OCI-LY1 (cell line): ENCODE measurements at regions not wholly inside any gene's neighbourhood (a gene's known extent, or its start where the extent isn't known, plus 50 kb on each side); places are given as distances from the start of the nearest gene placed in this dataset.

Experiments used
- EZH2 ChIP-seq: fragments of 200-600 bp; sonication (generic), shearing (Covaris generic); IDR thresholded peaks from 2 replicates; pipeline ENCODE4 v1.8.0; 2017; ENCODE audit warnings: borderline replicate concordance, mixed run types, mild to moderate bottlenecking, antibody characterized with exemption, low read length, moderate library complexity, mixed read lengths
- TF ChIP-seq, protein P1 (sequence below): fragments of 200-600 bp; sonication (generic), shearing (Covaris generic); IDR thresholded peaks from 2 replicates; pipeline ENCODE4 v1.5.1; 2017; ENCODE audit warnings: mild to moderate bottlenecking, antibody characterized with exemption, low read length, moderate library complexity, mixed read lengths

DNA sequence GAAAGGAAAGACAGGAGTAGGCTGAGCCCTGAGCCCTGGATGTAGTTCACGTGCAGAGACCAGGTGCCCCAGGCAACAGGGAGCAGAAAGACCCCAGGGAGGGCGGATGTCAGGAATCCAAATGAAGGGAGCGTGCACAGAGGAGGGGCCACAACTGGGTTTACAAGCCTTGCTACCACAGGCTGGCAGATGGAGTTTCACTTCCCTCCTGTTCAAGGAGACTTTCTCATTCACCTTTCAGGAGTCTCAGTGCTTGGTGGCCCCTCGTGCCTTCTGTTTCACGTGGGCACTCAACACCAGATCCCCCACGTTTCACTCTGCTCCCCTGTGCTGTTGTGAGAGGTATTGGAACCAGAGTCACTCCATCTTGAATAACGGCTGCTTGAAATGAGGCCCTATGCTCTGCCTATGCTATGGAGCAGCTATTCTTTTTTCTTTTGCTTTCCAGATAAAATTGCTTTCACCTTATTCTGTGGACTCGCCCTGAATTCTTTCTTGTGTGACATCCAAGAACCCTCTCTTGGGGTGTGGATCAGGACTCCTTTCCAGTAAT, 601.4 kb upstream of the IGFBP3 start:
- TF ChIP-seq EZH2: no peak
- TF ChIP-seq, protein P1, sequence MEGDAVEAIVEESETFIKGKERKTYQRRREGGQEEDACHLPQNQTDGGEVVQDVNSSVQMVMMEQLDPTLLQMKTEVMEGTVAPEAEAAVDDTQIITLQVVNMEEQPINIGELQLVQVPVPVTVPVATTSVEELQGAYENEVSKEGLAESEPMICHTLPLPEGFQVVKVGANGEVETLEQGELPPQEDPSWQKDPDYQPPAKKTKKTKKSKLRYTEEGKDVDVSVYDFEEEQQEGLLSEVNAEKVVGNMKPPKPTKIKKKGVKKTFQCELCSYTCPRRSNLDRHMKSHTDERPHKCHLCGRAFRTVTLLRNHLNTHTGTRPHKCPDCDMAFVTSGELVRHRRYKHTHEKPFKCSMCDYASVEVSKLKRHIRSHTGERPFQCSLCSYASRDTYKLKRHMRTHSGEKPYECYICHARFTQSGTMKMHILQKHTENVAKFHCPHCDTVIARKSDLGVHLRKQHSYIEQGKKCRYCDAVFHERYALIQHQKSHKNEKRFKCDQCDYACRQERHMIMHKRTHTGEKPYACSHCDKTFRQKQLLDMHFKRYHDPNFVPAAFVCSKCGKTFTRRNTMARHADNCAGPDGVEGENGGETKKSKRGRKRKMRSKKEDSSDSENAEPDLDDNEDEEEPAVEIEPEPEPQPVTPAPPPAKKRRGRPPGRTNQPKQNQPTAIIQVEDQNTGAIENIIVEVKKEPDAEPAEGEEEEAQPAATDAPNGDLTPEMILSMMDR: no peak
